HG03103 (cell line): ENCODE measurements at regions not wholly inside any gene's neighbourhood (a gene's known extent, or its start where the extent isn't known, plus 50 kb on each side); places are given as distances from the start of the nearest gene placed in this dataset.

ENCODE experiments used
- ATAC-seq: cut with Tn5 transposase; IDR thresholded peaks from one replicate; pipeline ENCODE4 v1.9.1; 2021; ENCODE audit warnings: low read depth; ENCODE audit not compliant: unreplicated experiment

DNA sequence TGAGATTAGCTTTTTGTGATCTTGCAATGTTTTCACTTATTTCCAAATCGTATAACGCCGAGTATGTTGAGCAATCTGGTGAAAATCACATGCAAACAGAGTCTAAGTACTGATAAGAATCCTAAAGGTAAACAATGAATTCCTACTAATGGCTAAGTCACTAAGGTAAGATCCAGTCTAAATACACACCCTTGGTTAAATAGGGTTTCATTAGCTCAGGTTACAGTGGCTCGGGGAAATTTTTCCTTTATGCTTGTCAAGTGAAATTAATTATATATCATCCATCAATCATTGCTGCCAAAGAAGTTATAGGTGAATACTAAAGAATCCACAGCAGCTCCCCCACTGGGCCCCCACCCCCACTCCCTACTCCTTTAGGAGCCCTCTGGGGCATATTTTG, 139.3 kb downstream of the SOX2 start:
- ATAC-seq: no peak

DNA sequence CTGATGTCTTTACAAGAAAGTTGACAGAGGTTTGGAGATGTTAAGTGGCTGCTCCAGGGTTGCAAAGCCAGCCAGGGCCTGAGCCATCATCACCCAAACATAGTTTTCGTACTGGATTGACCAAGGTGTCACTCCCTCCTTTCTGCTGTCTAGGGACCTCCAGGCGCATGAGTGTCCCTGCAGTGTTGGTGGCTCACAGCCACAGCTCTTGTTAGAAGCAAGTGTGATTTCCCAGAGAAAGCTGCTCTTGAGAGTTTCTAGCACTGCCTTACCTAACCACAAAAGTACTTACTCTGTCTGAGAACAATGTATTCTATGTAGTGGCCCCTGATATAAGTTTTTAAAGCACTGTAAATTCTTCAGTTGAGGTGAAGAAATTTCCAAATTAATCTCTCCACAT, 144.1 kb downstream of the SOX2 start:
- ATAC-seq: no peak

DNA sequence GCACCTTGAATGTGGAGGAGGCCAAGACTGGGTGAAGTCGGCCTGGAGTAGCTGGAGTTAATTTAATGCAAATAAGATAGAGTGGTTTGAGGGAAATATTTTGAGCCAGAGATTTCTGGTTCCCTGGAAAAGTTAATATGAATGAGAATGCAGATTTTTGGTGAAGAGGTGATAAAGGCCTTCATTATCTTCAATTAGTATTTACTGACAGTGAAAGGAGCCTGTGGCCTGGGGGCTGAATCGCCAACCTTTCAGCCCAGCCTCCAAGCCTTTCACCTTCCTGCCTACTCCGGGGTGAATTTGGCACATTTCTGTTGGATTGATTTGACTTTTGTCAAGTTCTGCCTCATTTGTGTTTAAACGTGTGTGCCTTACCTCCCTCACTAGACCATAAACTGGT, 147.8 kb downstream of the SOX2 start:
- no peak for ATAC-seq

GRCh38 chr3:181860235-181860634, 148.5 kb downstream of the SOX2 start:
- ATAC-seq: no peak

GRCh38 chr3:181862502-181862901, 150.8 kb downstream of the SOX2 start:
- no peak for ATAC-seq

- no peak for ATAC-seq
Measured at GRCh38 chr3:181868576-181869082, 156.9 kb downstream of the SOX2 start.

DNA sequence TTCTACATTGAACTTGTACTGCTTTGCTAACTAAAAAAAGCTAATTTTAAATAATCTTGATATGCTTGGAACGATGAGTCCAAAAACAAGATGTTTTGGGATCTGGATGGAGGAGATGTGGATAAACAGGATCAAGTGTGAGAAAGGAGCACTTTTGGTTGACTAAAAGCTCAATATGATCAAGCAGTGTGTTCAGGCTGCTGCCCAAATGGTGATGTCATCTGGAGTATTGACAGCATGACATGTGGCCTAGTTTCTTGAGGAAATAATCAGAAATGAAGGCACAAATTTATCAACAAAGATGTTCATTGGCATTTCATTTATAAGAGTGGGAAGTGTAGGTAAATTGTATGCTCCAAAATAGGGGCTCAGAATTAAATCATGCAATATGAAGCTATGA, 161.2 kb downstream of the SOX2 start:
- no peak for ATAC-seq

- no peak for ATAC-seq
Measured at GRCh38 chr3:181879926-181880325, 168.2 kb downstream of the SOX2 start.

- no peak for ATAC-seq
Measured at GRCh38 chr3:181880331-181880730, 168.6 kb downstream of the SOX2 start.

DNA sequence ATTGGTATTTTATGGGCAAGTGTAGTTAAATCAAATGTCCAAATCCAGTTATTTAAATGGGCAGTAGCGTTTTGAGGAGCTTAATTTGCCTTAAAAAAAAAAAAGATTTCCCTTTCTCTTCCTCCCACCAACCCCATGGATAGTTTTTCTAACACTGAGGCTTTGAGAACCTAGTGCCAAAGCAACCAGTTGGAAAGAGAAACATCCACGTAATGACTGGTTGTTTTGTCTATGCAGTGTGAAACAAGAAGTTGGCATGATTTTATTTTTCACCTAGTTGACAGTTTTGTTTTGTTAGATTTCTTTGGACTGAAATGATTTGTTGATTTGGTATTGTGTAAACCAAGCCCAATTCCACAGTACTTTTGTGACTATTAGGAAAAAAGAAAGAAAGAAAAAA, 170.0 kb downstream of the SOX2 start:
- ATAC-seq: no peak

DNA sequence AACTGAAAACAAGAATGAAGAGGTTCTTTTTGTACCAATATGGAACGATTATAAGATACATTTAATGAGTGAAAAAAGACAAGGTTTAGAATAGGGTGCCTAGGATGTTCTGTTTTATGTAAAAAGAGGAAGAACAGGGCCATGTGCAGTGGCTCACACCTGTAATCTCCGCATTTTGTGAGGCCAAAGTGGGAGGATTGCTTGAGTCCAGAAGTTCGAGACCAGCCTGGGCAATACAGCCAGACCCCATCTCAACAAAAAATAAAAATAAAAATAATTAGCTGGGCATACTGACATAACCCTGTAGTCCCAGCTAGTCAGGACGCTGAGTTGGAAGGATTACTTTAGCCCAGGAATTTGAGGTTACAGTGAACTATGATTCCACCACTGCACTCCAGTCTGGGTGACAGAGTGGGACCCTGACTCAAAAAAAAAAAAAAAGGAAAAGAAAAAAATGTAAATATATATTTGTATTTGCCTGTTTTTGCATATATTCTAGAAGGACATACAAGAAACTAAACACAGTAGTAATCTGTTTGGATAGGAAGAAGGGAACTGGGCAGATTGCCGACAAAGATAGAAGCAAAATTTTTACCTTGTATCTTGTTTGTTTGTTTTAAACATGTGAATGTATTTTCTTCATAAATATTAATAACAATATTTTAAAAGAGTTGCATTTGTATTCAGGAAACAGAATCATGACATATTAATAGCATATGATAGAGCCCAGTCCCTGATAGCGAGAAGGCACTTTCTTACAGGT, 174.3 kb downstream of the SOX2 start:
- ATAC-seq: no peak

GRCh38 chr3:181886676-181887075, 175.0 kb downstream of the SOX2 start:
- no peak for ATAC-seq

DNA sequence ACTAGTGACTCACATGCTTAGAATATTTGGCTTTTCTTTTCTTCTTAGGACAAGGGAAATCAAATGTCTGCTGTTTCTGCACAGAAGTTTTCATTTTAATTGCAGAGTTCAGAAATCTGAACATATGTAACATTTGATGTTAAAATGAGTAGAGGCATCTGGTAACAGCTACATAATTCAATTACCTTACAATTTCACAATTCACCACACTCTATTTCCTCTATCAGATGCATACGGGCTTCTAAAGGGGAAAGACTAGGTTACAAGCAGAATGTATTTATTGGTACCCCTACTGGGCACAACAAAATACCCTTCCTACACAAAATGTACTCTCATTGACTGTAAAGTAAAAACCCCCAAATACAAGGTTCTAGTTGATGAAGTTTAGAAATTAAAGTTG, 176.0 kb downstream of the SOX2 start:
- ATAC-seq: no peak

- ATAC-seq: no peak
Measured at GRCh38 chr3:181888234-181888633, 176.5 kb downstream of the SOX2 start.

- no peak for ATAC-seq
Measured at GRCh38 chr3:181892848-181893247, 181.1 kb downstream of the SOX2 start.

DNA sequence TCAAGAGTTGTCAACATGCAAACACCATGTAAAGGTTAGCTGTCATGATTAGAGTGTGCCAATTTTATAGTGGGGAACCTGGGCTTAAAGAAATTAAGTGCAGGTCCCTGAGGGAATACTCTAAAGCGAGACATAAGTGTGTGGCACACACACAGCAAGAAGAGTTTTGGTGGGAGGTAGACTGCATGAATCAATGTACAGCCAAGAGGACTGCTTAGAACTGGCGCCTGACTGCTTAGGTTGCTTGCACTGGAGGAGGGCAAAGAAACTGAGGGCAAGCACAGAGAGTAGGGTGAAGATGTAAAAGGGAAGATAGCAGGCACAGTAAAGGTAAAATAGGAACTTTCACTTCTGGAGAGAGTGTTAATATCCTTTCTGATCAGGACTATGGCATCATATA, 184.9 kb downstream of the SOX2 start:
- ATAC-seq: no peak

DNA sequence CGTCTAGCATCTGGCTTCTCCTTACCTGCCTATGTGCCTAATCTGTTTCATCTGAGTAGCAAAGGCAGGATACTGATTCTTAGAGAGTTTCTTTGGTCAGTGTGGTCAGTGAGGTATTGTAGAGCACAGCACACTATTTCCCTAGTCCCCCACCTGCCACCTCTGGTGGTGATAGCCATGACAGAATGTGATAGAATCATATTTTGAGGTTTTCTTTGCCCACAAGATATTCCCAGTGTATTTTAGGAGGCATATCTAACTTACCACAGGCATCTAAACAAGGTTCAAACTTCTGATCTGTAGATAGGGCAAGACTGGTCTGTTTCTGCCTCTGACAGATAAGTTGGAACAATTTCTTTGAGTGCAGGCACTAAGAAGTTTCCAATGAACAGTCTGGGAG, 188.0 kb downstream of the SOX2 start:
- ATAC-seq: no peak

GRCh38 chr3:181901626-181902025, 189.9 kb downstream of the SOX2 start:
- ATAC-seq: no peak

- peak; percentile 68 for ATAC-seq
Measured at GRCh38 chr3:181906338-181906737, 194.6 kb downstream of the SOX2 start.

- ATAC-seq: no peak
Measured at GRCh38 chr3:181909241-181909640, 197.5 kb downstream of the SOX2 start.

DNA sequence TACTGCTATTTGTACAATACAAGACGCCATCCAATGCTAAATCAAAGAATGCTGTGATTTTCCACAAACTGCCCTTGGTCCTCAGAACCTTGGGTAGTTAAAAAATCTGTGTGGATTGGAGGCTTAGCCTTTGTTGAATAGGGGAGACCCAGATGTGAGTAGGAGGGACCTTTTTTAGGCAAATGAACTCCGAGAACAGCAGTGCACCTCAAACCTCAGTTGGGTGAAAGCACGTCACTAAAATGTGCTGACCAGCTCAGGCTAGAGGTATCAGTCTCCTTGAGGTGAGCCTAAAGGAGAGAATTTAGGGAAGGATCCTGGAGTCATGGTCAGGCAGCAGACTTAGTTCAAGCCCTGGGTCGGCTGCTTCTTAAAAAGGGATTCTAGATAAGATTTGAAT, 200.7 kb downstream of the SOX2 start:
- no peak for ATAC-seq

- no peak for ATAC-seq
Measured at GRCh38 chr3:181913254-181913653, 201.5 kb downstream of the SOX2 start.

- ATAC-seq: no peak
Measured at GRCh38 chr3:181915551-181915950, 203.8 kb downstream of the SOX2 start.
